ENCODE measurements at regions not wholly inside any gene's neighbourhood (a gene's known extent, or its start where the extent isn't known, plus 50 kb on each side); places are given as distances from the start of the nearest gene placed in this dataset.

- Histone ChIP-seq H3K27me3 (replicated peaks; ENCODE audit: insufficient read depth) (no peaks in the 10 kb centered on the region), H3K36me3 (no peaks in the 10 kb centered on the region), H3K27ac (no peak overlapping the region), H3K4me3 (no peak overlapping the region), H3K4me1 (replicated peaks) (no peaks in the 10 kb centered on the region), H3K9me3 (no peaks in the 10 kb centered on the region)
- no peak for DNase-seq (ENCODE audit: low spot score)
- intact Hi-C loops (cut with DNase I), result no loop called here
- no peak for TF ChIP-seq CTCF (IDR thresholded peaks at IDR 0.05)
- no peak for TF ChIP-seq POLR2A (IDR thresholded peaks at IDR 0.05)
- TF ChIP-seq POLR2AphosphoS5 (IDR thresholded peaks at IDR 0.05), result no peak
- WGBS, result 60% methylated on average over 12 of the region's 12 CpGs
Observed at GRCh38 chr6:165972139-165972802, 195.4 kb downstream of the TBXT start.

- no peaks in the 10 kb centered on the region for H3K4me1 ChIP-seq (replicated peaks)
- no peak for TF ChIP-seq POLR2AphosphoS5 (IDR thresholded peaks at IDR 0.05)
- TF ChIP-seq CTCF (IDR thresholded peaks at IDR 0.05), result no peak
- no peak for TF ChIP-seq POLR2A (IDR thresholded peaks at IDR 0.05)
- no peaks in the 10 kb centered on the region for H3K27me3 ChIP-seq (replicated peaks; ENCODE audit: insufficient read depth)
- no peak overlapping the region for H3K27ac ChIP-seq
- intact Hi-C loops (cut with DNase I), result no loop called here
- no peak overlapping the region for H3K4me3 ChIP-seq
- no peak for DNase-seq (ENCODE audit: low spot score)
- H3K36me3 ChIP-seq, result no peaks in the 10 kb centered on the region
- WGBS, result 77% methylated on average over 4 of the region's 4 CpGs
- no peaks in the 10 kb centered on the region for H3K9me3 ChIP-seq
Observed at GRCh38 chr6:165971202-165971601, 196.4 kb downstream of the TBXT start.

GRCh38 chr6:165970001-165970400 lies 197.7 kb downstream of the TBXT start:
- H3K4me3 ChIP-seq, result no peak overlapping the region
- WGBS, result 85% methylated on average over 4 of the region's 4 CpGs
- TF ChIP-seq CTCF (IDR thresholded peaks at IDR 0.05), result no peak
- no peak for TF ChIP-seq POLR2A (IDR thresholded peaks at IDR 0.05)
- TF ChIP-seq POLR2AphosphoS5 (IDR thresholded peaks at IDR 0.05), result no peak
- intact Hi-C loops (cut with DNase I), result no loop called here
- H3K27me3 ChIP-seq (replicated peaks; ENCODE audit: insufficient read depth), result no peaks in the 10 kb centered on the region
- H3K27ac ChIP-seq, result no peak overlapping the region
- H3K4me1 ChIP-seq (replicated peaks), result no peaks in the 10 kb centered on the region
- H3K9me3 ChIP-seq, result no peaks in the 10 kb centered on the region
- H3K36me3 ChIP-seq, result no peaks in the 10 kb centered on the region
- DNase-seq (ENCODE audit: low spot score), result no peak

- DNase-seq (ENCODE audit: low spot score), result no peak
- intact Hi-C loops (cut with DNase I), result no loop called here
- Histone ChIP-seq H3K36me3 (no peaks in the 10 kb centered on the region), H3K4me3 (no peak overlapping the region), H3K4me1 (replicated peaks) (no peaks in the 10 kb centered on the region), H3K27ac (no peak overlapping the region), H3K27me3 (replicated peaks; ENCODE audit: insufficient read depth) (no peaks in the 10 kb centered on the region), H3K9me3 (no peaks in the 10 kb centered on the region)
- WGBS, result 81% methylated on average over 6 of the region's 6 CpGs
- TF ChIP-seq CTCF (IDR thresholded peaks at IDR 0.05), result no peak
- no peak for TF ChIP-seq POLR2AphosphoS5 (IDR thresholded peaks at IDR 0.05)
- TF ChIP-seq POLR2A (IDR thresholded peaks at IDR 0.05), result no peak
Observed at GRCh38 chr6:165969184-165969583, 198.5 kb downstream of the TBXT start.

GRCh38 chr6:165968408-165968807 lies 199.2 kb downstream of the TBXT start:
- H3K9me3 ChIP-seq, result no peaks in the 10 kb centered on the region
- no peaks in the 10 kb centered on the region for H3K36me3 ChIP-seq
- no peak for DNase-seq (ENCODE audit: low spot score)
- H3K4me3 ChIP-seq, result no peak overlapping the region
- intact Hi-C loops (cut with DNase I), result no loop called here
- no peak overlapping the region for H3K27ac ChIP-seq
- no peaks in the 10 kb centered on the region for H3K4me1 ChIP-seq (replicated peaks)
- TF ChIP-seq POLR2A (IDR thresholded peaks at IDR 0.05) (no peak), POLR2AphosphoS5 (IDR thresholded peaks at IDR 0.05) (no peak), CTCF (IDR thresholded peaks at IDR 0.05) (no peak)
- 84% methylated on average over 3 of the region's 3 CpGs for WGBS
- H3K27me3 ChIP-seq (replicated peaks; ENCODE audit: insufficient read depth), result no peaks in the 10 kb centered on the region

Data from prostate gland (tissue), 2 donors.